Urothelium cell line (cell line): ENCODE measurements at regions not wholly inside any gene's neighbourhood (a gene's known extent, or its start where the extent isn't known, plus 50 kb on each side); places are given as distances from the start of the nearest gene placed in this dataset.
A peak's percentile ranks its signal among the peaks of the same experiment; 100 is the strongest.
"Not testable (repeated sequence)": the region's sequence is repeated elsewhere in the genome, so short reads cannot be mapped to it uniquely, and the experiment has no call there.

ENCODE experiments used
- DNase-seq: peaks from one replicate; pipeline ENCODE4 v3.0.0; 2011; ENCODE audit warnings: low spot score, mixed read lengths
- FAIRE-seq: peaks from 2 replicates; lab custom pipeline; 2011; peaks lifted over from hg19 to GRCh38; lab: Jason Lieb, UNC

DNA sequence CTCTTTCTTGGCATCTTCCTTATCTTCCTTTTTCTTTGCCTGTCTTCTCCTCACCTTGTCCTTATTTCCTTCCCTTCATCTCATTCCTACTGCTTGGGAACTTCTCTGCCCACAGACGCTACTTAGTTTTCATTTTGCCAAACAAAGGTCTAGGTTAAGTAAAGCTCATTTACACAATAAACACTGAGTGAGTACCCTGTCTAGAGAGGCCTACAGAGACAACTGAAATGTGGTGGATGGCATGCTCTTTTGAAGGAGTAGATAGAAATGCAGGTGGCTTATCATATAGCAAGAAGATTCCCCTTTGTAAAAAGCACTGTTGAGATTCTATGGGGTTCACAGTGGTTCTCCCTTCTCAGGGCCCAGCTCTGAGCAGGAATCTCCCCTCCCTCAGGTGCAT is 319.0 kb downstream of the CNTN3 start:
- FAIRE-seq (no peak), DNase-seq (no peak)

GRCh38 chr3:74288761-74289160 is 325.7 kb downstream of the CNTN3 start:
- FAIRE-seq (no peak), DNase-seq (no peak)

GRCh38 chr3:74287557-74287956 is 326.9 kb downstream of the CNTN3 start:
- DNase-seq (no peak), FAIRE-seq (no peak)

GRCh38 chr3:74282202-74282601 is 332.3 kb downstream of the CNTN3 start:
- DNase-seq, result no peak
- FAIRE-seq, result no peak

GRCh38 chr3:74281705-74282104 is 332.8 kb downstream of the CNTN3 start:
- DNase-seq, result no peak
- no peak for FAIRE-seq

DNA sequence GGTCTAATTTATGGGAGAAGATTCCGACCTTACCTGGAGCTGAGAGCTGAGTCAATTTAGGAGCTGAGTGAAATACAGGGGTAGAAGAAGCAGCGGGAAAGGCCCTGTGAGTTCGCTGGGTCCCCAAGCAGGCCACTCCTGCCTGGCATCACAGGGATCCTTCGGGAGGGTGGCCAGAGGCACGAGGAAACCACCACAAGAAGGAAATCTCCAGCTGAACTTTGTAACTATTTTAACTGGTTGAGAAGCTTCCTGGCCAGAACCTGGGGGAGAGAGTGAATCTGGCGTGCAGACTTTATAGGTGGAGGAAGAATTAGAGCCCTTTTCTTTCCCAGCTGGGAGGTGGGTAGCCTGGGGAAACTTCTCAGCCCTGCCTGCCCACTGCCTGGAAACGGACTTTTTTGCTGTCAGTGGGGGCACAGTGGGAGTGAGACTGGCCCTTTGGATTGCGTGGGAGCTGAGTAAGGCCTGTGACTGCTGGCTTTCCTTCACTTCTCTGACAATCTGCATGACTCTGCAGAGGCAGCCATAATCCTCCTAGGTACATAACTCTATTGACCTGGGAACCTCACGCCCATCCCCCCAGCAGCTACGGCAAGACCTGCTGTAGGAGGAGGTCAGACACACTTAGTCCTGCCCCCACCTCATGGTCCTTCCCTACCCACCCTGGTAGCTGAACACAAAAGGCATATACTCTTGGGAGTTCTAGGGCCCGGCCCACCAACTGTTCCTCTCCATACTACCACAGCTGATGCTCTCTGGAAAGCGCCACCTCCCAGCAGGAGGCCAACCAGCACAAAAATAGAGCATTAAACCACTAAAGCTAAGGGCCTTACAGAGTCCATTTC is 340.7 kb downstream of the CNTN3 start:
- FAIRE-seq (no peak), DNase-seq (no peak)

GRCh38 chr3:74273091-74273490 is 341.4 kb downstream of the CNTN3 start:
- no peak for DNase-seq
- no peak for FAIRE-seq

DNA sequence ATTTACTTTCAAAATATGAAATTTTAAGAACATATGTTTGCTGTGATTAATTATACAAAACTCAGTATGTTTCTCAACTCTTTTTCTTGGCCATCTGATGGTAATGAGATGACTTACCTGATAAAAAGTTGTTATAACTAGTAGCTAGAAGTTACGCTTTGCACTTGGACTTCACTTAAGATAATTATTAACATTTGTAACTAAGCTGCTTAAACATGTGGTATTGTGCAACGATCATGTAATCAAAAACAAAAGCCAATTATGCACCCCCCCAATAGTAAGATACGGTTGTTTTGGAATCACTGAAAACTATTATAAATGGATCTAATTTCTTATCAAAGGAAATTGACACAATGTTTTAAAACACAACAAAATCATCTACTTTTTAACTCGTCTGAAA is 342.9 kb downstream of the CNTN3 start:
- FAIRE-seq, result no peak
- no peak for DNase-seq

GRCh38 chr3:74269689-74270088 is 344.8 kb downstream of the CNTN3 start:
- FAIRE-seq (no peak), DNase-seq (no peak)

DNA sequence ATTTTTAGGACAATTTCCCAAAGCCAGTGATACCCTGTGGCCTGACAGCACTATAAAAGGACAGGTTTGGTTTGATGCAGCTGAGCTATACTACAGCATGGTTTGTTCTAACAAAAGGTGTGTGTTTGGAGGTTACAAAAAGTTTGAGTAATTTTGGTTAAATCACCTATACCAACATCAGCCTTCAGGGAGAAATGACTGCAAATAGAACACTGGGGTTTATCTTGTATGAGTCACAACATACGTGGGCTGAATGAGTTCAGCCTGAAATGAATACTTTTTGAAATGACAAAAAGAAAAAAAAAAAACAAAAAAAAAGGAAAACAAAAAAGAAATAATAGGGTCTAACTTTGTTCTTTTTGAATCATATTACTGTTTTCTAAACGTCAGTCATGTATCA is 345.7 kb downstream of the CNTN3 start:
- DNase-seq (no peak), FAIRE-seq (no peak)

- DNase-seq (peak; percentile 39), FAIRE-seq (no peak)
Measured at GRCh38 chr3:74267588-74268184, 346.8 kb downstream of the CNTN3 start.

DNA sequence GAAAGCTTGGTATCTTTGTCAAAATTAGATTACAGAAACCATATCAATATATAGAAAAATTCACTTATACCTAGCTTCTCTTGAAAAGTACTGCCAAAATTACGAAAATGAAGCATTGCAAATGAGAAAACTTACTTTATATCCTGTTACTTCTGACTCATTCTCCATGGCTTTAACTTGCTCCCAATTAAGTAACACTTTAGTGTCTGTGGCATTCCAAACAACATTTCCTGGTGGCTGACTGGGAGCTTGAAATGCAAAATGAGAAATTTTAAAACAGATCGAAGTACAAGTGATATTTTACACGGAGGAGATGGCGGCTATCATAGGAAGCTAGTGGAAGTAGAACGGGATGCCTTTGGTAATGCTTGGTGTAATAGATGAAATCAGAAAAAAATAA is 347.3 kb downstream of the CNTN3 start:
- DNase-seq, result no peak
- FAIRE-seq, result no peak

DNA sequence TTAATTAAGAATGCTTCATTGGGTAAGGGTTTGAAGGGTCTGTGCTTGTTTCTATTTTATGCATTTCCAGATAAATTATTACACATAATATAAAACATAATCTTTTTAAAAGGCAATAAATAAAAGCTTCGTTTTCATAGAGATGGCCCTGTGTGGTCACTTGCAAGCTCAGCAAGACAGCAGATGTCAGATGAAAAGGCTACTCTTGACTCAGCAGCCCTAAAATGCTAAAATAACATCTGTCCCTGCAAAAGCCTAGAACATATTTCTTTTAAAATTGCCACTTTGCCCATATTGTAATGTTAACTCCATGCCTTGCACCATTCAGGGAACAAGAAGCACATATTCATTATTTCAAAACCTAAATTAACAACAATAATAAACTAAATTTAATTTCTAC is 349.4 kb downstream of the CNTN3 start:
- DNase-seq (no peak), FAIRE-seq (no peak)

DNA sequence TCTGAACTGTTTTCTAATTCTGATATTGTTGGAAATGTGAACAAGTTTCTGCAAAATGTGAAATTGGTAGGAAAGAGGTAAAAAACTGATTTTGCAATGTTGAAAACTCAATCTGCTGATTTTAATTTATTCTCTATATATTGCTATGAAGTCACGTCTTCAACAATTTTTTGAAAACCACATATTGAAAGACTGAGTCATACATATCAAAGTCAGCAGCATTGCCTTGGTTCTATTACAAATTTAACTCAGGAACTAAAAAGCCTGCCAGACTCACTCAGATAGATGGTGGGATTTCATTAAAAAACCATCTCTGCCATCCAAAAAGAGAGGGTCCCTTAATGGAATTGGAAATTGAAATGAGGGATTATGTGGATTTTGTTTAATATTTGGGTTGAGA is 351.4 kb downstream of the CNTN3 start:
- no peak for DNase-seq
- no peak for FAIRE-seq

GRCh38 chr3:74233091-74233490 is 381.4 kb downstream of the CNTN3 start:
- DNase-seq (no peak), FAIRE-seq (no peak)

DNA sequence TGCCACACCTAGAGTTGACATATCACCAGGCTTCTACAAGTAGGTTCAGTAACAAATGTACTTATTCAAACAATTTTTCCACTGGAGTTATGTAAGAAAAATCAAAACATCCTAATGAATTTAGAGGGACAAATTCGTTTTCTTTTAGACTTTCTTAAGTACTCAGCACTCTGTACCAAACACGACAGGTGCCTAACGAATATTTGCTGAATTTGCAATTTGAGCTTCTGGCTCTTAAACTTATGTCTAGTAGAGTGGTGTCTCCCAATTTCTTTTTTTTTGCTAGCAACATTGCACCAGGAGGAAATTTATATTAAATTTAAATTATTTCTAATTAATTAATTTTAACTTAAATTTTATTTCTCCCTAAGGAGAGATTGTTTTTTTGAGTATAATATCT is 397.0 kb downstream of the CNTN3 start:
- no peak for FAIRE-seq
- no peak for DNase-seq

DNA sequence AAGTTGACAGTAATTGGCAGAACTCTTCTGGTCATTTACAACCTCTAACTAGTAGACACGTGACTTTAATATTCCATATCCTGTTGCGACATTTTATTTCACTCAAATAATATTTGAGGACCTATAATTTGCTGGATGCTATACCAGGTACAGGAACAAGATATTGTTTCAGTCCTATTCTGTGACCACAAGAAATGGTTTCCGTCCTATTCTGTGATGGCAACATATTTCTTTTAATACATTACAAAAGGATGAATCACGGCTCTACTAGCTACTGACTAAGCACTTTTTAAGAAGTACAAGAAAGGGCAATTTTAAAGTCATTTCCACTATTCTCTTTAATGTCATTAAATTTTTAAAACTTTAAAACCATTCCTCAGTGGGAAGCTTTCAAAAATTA is 400.2 kb downstream of the CNTN3 start:
- DNase-seq (peak; percentile 23), FAIRE-seq (no peak)

- DNase-seq (no peak), FAIRE-seq (no peak)
Measured at GRCh38 chr3:74210739-74211138, 403.7 kb downstream of the CNTN3 start.

GRCh38 chr3:74200952-74201351 is 413.5 kb downstream of the CNTN3 start:
- DNase-seq (no peak), FAIRE-seq (no peak)

- DNase-seq, FAIRE-seq: not testable (repeated sequence)
Measured at GRCh38 chr3:74178664-74179063, 435.8 kb downstream of the CNTN3 start.

DNA sequence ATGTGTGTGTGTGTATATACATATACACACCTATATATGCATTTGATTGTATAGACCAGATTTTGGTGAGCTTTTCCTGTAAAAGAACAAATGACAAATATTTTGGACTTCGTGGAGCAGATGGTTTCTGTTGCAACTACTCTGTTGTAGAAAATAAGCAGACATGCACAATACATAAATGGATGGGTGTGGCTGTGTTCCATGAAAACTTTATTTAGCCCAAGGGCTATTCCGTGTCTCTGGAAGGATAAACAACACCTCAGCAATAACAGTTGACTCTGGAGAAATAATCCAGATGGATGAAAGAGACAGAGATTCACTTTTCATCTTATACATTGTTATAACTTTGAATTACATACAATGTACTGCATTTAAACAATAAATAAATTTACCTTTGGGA is 441.4 kb downstream of the CNTN3 start:
- DNase-seq (no peak), FAIRE-seq (no peak)

- no peak for DNase-seq
- FAIRE-seq, result no peak
Measured at GRCh38 chr3:74167926-74168325, 446.5 kb downstream of the CNTN3 start.

DNA sequence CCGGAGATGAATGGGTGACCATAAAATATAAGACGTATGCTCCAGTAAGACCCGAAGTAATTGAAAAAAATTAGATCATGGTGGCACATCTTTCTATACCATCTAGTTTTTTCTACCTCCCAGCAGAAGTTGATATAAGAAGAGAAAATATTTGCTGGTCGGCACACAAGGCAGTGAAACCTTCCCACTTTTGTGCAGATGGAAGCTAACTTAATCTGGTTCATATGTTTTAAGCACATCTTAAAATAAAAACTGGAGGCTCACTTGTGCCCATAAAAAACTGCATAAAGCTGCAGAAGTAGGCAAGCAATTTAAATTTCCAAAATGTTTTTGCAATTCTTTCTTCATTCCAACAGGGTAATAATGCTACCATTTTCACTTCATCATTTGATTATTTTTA is 449.2 kb downstream of the CNTN3 start:
- DNase-seq (no peak), FAIRE-seq (no peak)
